Smooth muscle cell (in vitro differentiated cells): ENCODE measurements at regions not wholly inside any gene's neighbourhood (a gene's known extent, or its start where the extent isn't known, plus 50 kb on each side); places are given as distances from the start of the nearest gene placed in this dataset.

ENCODE experiments used
- DNase-seq: peaks from one replicate; lab custom pipeline; 2025; ENCODE audit not compliant: unreplicated experiment; lab: John Stamatoyannopoulos, UW
- H2AFZ ChIP-seq: fragments of 200-600 bp; sonication (generic); 2 replicates; pipeline ENCODE4 v1.6.0; 2016; ENCODE audit warnings: antibody characterized with exemption, low read depth, mild to moderate bottlenecking
- H3F3A ChIP-seq: fragments of 200-600 bp; sonication (generic); 2 replicates; pipeline ENCODE4 v1.6.0; 2017; ENCODE audit warnings: antibody characterized with exemption, low read depth
- H3K27ac ChIP-seq: fragments of 200-600 bp; sonication (generic); 2 replicates; pipeline ENCODE4 v1.5.1; 2016; ENCODE audit warnings: low read depth, mild to moderate bottlenecking
- H3K27me3 ChIP-seq: fragments of 200-600 bp; sonication (generic); 2 replicates; pipeline ENCODE4 v1.6.1; 2016; ENCODE audit warnings: low read depth, mild to moderate bottlenecking
- H3K36me3 ChIP-seq: fragments of 200-600 bp; sonication (generic); 2 replicates; pipeline ENCODE4 v1.5.1; 2016; ENCODE audit warnings: low read depth
- H3K4me1 ChIP-seq: fragments of 200-600 bp; sonication (generic); 2 replicates; pipeline ENCODE4 v1.5.1; 2016; ENCODE audit warnings: low read depth
- H3K4me2 ChIP-seq: fragments of 200-600 bp; sonication (generic); 2 replicates; pipeline ENCODE4 v1.6.0; 2016; ENCODE audit warnings: mild to moderate bottlenecking
- H3K4me3 ChIP-seq: fragments of 200-600 bp; sonication (generic); 2 replicates; pipeline ENCODE4 v1.5.1; 2016; ENCODE audit warnings: mild to moderate bottlenecking
- H3K79me2 ChIP-seq: fragments of 200-600 bp; sonication (generic); 2 replicates; pipeline ENCODE4 v1.6.0; 2016; ENCODE audit warnings: low read depth, mild to moderate bottlenecking
- H3K9ac ChIP-seq: fragments of 200-600 bp; sonication (generic); 2 replicates; pipeline ENCODE4 v1.6.0; 2016; ENCODE audit warnings: low read depth
- H3K9me3 ChIP-seq: fragments of 200-600 bp; sonication (generic); replicated peaks from 2 replicates; pipeline ENCODE4 v1.5.1; 2016; ENCODE audit warnings: low read depth
- H4K20me1 ChIP-seq: fragments of 200-600 bp; sonication (generic); 2 replicates; pipeline ENCODE4 v1.6.0; 2016; ENCODE audit warnings: low read depth
- WGBS: methylation state at CpG from one replicate; pipeline ENCODE4 v1.1.7; 2016; ENCODE audit warnings: low lambda C conversion rate; 5-methylcytosine and 5-hydroxymethylcytosine counted together
- TF ChIP-seq, protein P1 (sequence below): fragments of 200-600 bp; sonication (generic); IDR thresholded peaks from 2 replicates; pipeline ENCODE4 v1.5.1; 2017; ENCODE audit warnings: borderline replicate concordance, mild to moderate bottlenecking, antibody characterized with exemption; ENCODE audit not compliant: insufficient read depth, poor library complexity, severe bottlenecking

DNA sequence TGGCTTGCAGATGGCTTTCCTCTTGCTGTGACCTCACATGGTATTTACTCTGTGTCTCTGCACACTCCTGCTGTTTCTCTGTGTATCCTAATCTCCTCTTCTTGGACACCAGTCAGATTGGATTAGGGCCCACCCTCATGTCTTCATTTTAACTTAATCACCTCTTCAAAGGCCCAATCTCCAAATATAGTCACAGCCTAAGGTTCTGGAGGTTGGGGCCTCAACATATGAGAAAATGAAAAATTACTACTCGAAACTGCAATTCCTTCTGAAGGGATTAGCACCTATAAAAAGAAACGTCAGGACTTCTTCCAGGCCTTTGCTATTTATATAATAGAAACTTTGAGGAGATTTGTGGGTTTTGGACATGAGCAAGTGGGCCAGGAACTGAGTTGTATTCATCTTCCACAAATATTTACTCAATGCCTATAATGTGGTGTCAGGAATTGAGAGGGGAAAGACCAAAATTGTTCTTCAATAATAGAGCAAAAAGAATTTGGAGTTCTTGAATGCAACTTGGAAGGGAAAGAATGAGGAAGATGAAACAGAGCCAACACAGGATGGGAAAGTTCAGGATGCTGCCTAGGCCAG, 270.0 kb upstream of the FN1 start:
- Histone ChIP-seq H3F3A (peaks cover 23% of the 10 kb centered on the region), H3K36me3 (no peaks in the 10 kb centered on the region), H3K27ac (peak overlapping the region; percentile 66), H3K9ac (no peak overlapping the region), H3K4me1 (peaks cover 17% of the 10 kb centered on the region), H2AFZ (no peak overlapping the region), H3K9me3 (no peaks in the 10 kb centered on the region), H3K79me2 (peaks cover 4% of the 10 kb centered on the region), H4K20me1 (no peaks in the 10 kb centered on the region), H3K4me3 (no peak overlapping the region), H3K4me2 (peak overlapping the region; percentile 34), H3K27me3 (no peaks in the 10 kb centered on the region)
- no peak for DNase-seq
- WGBS = 14% methylated on average over 2 of the region's 2 CpGs
- TF ChIP-seq, protein P1, sequence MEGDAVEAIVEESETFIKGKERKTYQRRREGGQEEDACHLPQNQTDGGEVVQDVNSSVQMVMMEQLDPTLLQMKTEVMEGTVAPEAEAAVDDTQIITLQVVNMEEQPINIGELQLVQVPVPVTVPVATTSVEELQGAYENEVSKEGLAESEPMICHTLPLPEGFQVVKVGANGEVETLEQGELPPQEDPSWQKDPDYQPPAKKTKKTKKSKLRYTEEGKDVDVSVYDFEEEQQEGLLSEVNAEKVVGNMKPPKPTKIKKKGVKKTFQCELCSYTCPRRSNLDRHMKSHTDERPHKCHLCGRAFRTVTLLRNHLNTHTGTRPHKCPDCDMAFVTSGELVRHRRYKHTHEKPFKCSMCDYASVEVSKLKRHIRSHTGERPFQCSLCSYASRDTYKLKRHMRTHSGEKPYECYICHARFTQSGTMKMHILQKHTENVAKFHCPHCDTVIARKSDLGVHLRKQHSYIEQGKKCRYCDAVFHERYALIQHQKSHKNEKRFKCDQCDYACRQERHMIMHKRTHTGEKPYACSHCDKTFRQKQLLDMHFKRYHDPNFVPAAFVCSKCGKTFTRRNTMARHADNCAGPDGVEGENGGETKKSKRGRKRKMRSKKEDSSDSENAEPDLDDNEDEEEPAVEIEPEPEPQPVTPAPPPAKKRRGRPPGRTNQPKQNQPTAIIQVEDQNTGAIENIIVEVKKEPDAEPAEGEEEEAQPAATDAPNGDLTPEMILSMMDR = no peak

DNA sequence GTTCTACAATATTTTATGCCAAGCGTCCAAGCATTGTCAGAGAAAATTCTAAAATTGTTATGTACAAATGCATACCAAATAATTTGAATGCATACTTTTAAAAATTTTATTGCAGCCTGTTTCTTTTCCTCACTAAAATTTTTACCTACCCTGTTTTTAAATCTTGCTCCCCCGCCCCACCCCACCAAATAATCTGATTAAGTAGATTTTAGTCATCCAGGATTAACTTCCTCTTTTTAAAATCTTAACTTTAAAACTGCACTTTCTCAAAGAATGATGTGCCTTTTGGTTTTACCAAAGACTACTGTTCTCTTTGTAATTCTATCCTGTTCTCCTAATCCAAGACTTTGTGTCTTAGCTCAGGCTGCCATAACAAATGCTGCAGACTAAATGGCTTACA, 269.4 kb upstream of the FN1 start:
- Histone ChIP-seq H3F3A (peaks cover 19% of the 10 kb centered on the region), H3K9me3 (no peaks in the 10 kb centered on the region), H2AFZ (no peak overlapping the region), H3K4me2 (peak overlapping the region; percentile 34), H3K36me3 (no peaks in the 10 kb centered on the region), H3K9ac (no peak overlapping the region), H3K27me3 (no peaks in the 10 kb centered on the region), H3K27ac (peak overlapping the region; percentile 66), H3K4me3 (no peak overlapping the region), H3K79me2 (peaks cover 4% of the 10 kb centered on the region), H4K20me1 (no peaks in the 10 kb centered on the region), H3K4me1 (peaks cover 21% of the 10 kb centered on the region)
- TF ChIP-seq, protein P1 = no peak
- no peak for DNase-seq
- 99% methylated on average over 2 of the region's 2 CpGs for WGBS

DNA sequence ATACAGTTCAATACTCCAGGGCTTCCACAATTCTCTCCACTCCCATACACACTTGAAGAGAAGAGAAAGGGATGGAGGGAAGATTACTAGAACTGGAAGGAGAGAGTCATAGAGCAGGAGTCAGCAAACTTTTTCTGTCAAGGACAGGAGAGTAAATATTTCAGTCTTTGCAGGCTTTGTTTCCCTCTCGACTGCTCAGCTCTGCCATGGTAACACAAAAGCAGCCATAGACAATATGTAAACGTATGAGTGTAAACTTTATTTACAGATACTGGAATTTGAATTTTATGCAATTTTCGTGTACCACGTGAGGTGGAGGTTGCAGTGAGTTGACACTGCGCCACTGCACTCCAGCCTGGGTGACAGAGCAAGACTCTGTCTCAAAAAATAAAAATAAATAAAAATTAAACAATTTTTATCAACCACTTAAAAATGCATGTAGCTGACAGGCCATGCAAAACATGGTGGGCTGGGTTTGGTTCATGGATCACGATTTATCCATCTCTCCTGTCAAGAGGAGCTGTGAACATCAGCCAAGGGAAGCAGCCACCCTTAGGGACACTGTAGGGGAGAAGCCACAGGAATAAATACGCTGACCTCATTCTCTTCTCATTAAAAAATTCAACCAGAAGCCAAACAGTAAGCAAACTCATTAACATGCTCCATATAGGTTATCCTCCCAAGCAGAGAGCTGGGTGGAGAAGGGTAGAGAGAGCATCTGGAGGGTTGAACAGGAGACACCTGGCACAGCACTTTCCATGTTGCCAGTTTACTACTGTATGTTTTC, 266.4 kb upstream of the FN1 start:
- no peak overlapping the region for H3K4me2 ChIP-seq
- H3K27ac ChIP-seq = peak overlapping the region; percentile 82
- peak overlapping the region; percentile 26 for H2AFZ ChIP-seq
- H4K20me1 ChIP-seq = no peaks in the 10 kb centered on the region
- no peaks in the 10 kb centered on the region for H3K79me2 ChIP-seq
- H3K4me1 ChIP-seq = peaks cover 28% of the 10 kb centered on the region
- no peak for DNase-seq
- no peak overlapping the region for H3K4me3 ChIP-seq
- H3K9me3 ChIP-seq = peaks cover 4% of the 10 kb centered on the region
- 75% methylated on average over 7 of the region's 7 CpGs for WGBS
- TF ChIP-seq, protein P1 = no peak
- no peaks in the 10 kb centered on the region for H3K27me3 ChIP-seq
- no peak overlapping the region for H3K9ac ChIP-seq
- peaks cover 33% of the 10 kb centered on the region for H3F3A ChIP-seq
- H3K36me3 ChIP-seq = no peaks in the 10 kb centered on the region
